ENCODE measurements at regions not wholly inside any gene's neighbourhood (a gene's known extent, or its start where the extent isn't known, plus 50 kb on each side); places are given as distances from the start of the nearest gene placed in this dataset.

GRCh38 chr2:30324245-30324908, 93.0 kb downstream of the LBH start:
- Histone ChIP-seq H3K9me3 (ENCODE audit: control insufficient read depth in 2 of 2, low read length in 2 of 2) (no peaks in the 10 kb centered on the region), H3K27ac (ENCODE audit: low read depth in 2 of 2, low read length in 2 of 2) (no peak overlapping the region), H3K4me1 (ENCODE audit: control insufficient read depth in 2 of 2, insufficient read depth in 2 of 2, low read length in 2 of 2) (no peaks in the 10 kb centered on the region), H3K36me3 (ENCODE audit: control insufficient read depth in 2 of 2, insufficient read depth in 2 of 2, low read length in 2 of 2) (no peaks in the 10 kb centered on the region), H3K4me3 (ENCODE audit: low read length in 2 of 2) (no peak overlapping the region), H3K27me3 (ENCODE audit: control insufficient read depth in 2 of 2, insufficient read depth in 2 of 2, low read length in 2 of 2) (peaks cover 0 to 2% of the 10 kb centered on the region in 2 donors), H3K9ac (ENCODE audit: low read depth in 1 of 2, low read length in 2 of 2) (no peak overlapping the region)

- no peaks in the 10 kb centered on the region for H3K9me3 ChIP-seq (ENCODE audit: control insufficient read depth in 2 of 2, low read length in 2 of 2)
- no peak overlapping the region for H3K27ac ChIP-seq (ENCODE audit: low read depth in 2 of 2, low read length in 2 of 2)
- H3K4me1 ChIP-seq (ENCODE audit: control insufficient read depth in 2 of 2, insufficient read depth in 2 of 2, low read length in 2 of 2) = no peaks in the 10 kb centered on the region
- no peak overlapping the region for H3K4me3 ChIP-seq (ENCODE audit: low read length in 2 of 2)
- H3K9ac ChIP-seq (ENCODE audit: low read depth in 1 of 2, low read length in 2 of 2) = no peak overlapping the region
- H3K36me3 ChIP-seq (ENCODE audit: control insufficient read depth in 2 of 2, insufficient read depth in 2 of 2, low read length in 2 of 2) = no peaks in the 10 kb centered on the region
- peaks cover 0 to 2% of the 10 kb centered on the region in 2 donors for H3K27me3 ChIP-seq (ENCODE audit: control insufficient read depth in 2 of 2, insufficient read depth in 2 of 2, low read length in 2 of 2)
Measured at GRCh38 chr2:30325600-30326328, 94.4 kb downstream of the LBH start.

DNA sequence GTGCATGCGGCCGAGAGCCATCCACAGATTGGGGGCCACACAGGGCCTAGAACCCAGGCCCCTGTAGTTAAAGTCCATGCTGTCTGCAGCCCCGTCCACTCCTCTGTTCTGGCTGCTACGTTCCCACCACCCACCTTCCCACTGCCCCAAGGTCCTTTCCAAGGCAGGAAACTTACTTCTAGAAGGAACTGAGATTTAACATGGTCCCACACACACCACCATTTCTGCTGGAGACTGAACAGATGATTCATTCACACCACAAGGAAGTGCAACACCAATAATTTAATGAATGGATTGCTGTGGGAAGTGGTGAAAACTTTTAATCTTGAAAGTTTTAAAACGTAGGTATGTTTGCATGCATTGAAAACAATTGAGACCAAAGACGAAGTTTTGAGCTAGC, 95.2 kb downstream of the LBH start:
- Histone ChIP-seq H3K4me3 (ENCODE audit: low read length in 2 of 2) (no peak overlapping the region), H3K27me3 (ENCODE audit: control insufficient read depth in 2 of 2, insufficient read depth in 2 of 2, low read length in 2 of 2) (peaks cover 0 to 2% of the 10 kb centered on the region in 2 donors), H3K36me3 (ENCODE audit: control insufficient read depth in 2 of 2, insufficient read depth in 2 of 2, low read length in 2 of 2) (no peaks in the 10 kb centered on the region), H3K9ac (ENCODE audit: low read depth in 1 of 2, low read length in 2 of 2) (no peak overlapping the region), H3K4me1 (ENCODE audit: control insufficient read depth in 2 of 2, insufficient read depth in 2 of 2, low read length in 2 of 2) (no peaks in the 10 kb centered on the region), H3K9me3 (ENCODE audit: control insufficient read depth in 2 of 2, low read length in 2 of 2) (no peaks in the 10 kb centered on the region), H3K27ac (ENCODE audit: low read depth in 2 of 2, low read length in 2 of 2) (no peak overlapping the region)

GRCh38 chr2:30331038-30331437, 99.7 kb downstream of the LBH start:
- Histone ChIP-seq H3K36me3 (ENCODE audit: control insufficient read depth in 2 of 2, insufficient read depth in 2 of 2, low read length in 2 of 2) (no peaks in the 10 kb centered on the region), H3K4me3 (ENCODE audit: low read length in 2 of 2) (no peak overlapping the region), H3K27ac (ENCODE audit: low read depth in 2 of 2, low read length in 2 of 2) (no peak overlapping the region), H3K27me3 (ENCODE audit: control insufficient read depth in 2 of 2, insufficient read depth in 2 of 2, low read length in 2 of 2) (no peaks in the 10 kb centered on the region), H3K9me3 (ENCODE audit: control insufficient read depth in 2 of 2, low read length in 2 of 2) (no peaks in the 10 kb centered on the region), H3K4me1 (ENCODE audit: control insufficient read depth in 2 of 2, insufficient read depth in 2 of 2, low read length in 2 of 2) (peaks cover 4% of the 10 kb centered on the region in 2 donors), H3K9ac (ENCODE audit: low read depth in 1 of 2, low read length in 2 of 2) (no peak overlapping the region)

GRCh38 chr2:30331869-30332268, 100.5 kb downstream of the LBH start:
- peaks cover 7 to 12% of the 10 kb centered on the region in 2 donors for H3K4me1 ChIP-seq (ENCODE audit: control insufficient read depth in 2 of 2, insufficient read depth in 2 of 2, low read length in 2 of 2)

DNA sequence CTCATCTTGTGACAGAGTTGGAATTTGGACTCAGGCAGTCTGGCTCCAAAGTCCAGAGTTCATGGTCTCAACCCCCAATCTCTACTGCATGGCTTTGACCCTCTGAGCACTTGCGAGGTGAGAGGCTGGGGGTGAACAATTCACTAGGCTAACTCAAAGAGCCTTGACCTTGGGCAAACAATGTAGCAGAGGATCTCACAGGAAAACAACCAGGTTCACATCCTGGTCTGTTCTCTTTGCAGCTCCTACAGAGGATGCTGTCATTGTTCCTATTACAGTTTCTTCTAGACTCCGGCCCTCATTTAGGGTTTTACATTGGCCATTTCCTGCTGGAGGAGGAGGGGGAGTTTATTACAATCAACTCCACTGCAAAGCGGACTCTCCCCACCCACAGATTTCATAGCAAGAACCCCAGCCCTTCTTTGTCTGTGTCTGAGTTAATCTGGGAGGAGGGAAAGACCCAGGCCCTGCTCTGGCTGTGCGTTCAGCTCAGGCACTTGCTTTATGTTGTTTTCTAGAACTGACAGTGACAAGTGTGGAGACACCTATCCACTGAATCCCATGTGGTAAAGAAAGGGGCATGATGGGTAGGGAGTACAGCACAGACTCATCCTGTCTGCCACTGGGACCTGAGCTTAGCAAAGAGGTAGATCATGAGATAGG, 101.6 kb downstream of the LBH start:
- H3K4me1 ChIP-seq (ENCODE audit: control insufficient read depth in 2 of 2, insufficient read depth in 2 of 2, low read length in 2 of 2) = peaks cover 7 to 12% of the 10 kb centered on the region in 2 donors
- H3K9me3 ChIP-seq (ENCODE audit: control insufficient read depth in 2 of 2, low read length in 2 of 2) = no peaks in the 10 kb centered on the region
- H3K9ac ChIP-seq (ENCODE audit: low read depth in 1 of 2, low read length in 2 of 2) = no peak overlapping the region
- H3K4me3 ChIP-seq (ENCODE audit: low read length in 2 of 2) = no peak overlapping the region
- no peaks in the 10 kb centered on the region for H3K27me3 ChIP-seq (ENCODE audit: control insufficient read depth in 2 of 2, insufficient read depth in 2 of 2, low read length in 2 of 2)
- no peaks in the 10 kb centered on the region for H3K36me3 ChIP-seq (ENCODE audit: control insufficient read depth in 2 of 2, insufficient read depth in 2 of 2, low read length in 2 of 2)
- H3K27ac ChIP-seq (ENCODE audit: low read depth in 2 of 2, low read length in 2 of 2) = no peak overlapping the region

More at GRCh38 chr2:30331869-30332268, 100.5 kb downstream of the LBH start:
- no peaks in the 10 kb centered on the region for H3K36me3 ChIP-seq (ENCODE audit: control insufficient read depth in 2 of 2, insufficient read depth in 2 of 2, low read length in 2 of 2)
- no peaks in the 10 kb centered on the region for H3K27me3 ChIP-seq (ENCODE audit: control insufficient read depth in 2 of 2, insufficient read depth in 2 of 2, low read length in 2 of 2)
- H3K9me3 ChIP-seq (ENCODE audit: control insufficient read depth in 2 of 2, low read length in 2 of 2) = no peaks in the 10 kb centered on the region
- no peak overlapping the region for H3K4me3 ChIP-seq (ENCODE audit: low read length in 2 of 2)
- H3K9ac ChIP-seq (ENCODE audit: low read depth in 1 of 2, low read length in 2 of 2) = no peak overlapping the region
- H3K27ac ChIP-seq (ENCODE audit: low read depth in 2 of 2, low read length in 2 of 2) = no peak overlapping the region

DNA sequence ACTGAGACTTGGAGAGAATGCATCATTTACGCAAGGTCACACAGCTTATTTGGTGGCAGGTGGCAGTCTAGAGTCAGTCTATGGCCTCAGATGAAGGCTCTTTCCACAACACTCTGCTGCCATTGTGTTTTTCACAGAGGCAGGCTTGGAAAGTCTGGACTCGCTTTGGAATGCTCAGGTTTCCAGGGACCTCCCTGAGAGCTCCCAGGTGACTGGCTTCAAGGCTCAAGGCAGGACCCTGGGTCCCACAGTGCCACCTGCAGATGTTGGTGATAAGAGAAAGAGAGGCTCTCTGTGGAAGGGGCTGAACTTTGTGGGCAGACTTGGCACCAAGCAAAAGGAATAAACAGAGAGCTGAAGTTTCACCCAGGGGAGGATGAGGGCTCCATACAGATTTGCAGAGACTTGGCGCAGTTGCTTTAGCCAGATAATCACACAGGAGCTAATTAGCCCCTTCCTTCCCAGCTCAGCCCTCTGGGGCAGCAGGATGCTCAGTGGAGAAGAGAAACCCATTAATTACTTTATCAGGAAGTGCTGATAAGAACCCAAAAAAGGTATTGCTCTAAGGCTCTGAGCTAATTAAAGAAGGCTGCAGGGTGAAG, 103.5 kb downstream of the LBH start:
- H3K27me3 ChIP-seq (ENCODE audit: control insufficient read depth in 2 of 2, insufficient read depth in 2 of 2, low read length in 2 of 2) = no peaks in the 10 kb centered on the region
- no peak overlapping the region for H3K4me3 ChIP-seq (ENCODE audit: low read length in 2 of 2)
- peaks cover 7 to 12% of the 10 kb centered on the region in 2 donors for H3K4me1 ChIP-seq (ENCODE audit: control insufficient read depth in 2 of 2, insufficient read depth in 2 of 2, low read length in 2 of 2)
- H3K36me3 ChIP-seq (ENCODE audit: control insufficient read depth in 2 of 2, insufficient read depth in 2 of 2, low read length in 2 of 2) = no peaks in the 10 kb centered on the region
- no peaks in the 10 kb centered on the region for H3K9me3 ChIP-seq (ENCODE audit: control insufficient read depth in 2 of 2, low read length in 2 of 2)
- H3K9ac ChIP-seq (ENCODE audit: low read depth in 1 of 2, low read length in 2 of 2) = no peak overlapping the region
- no peak overlapping the region for H3K27ac ChIP-seq (ENCODE audit: low read depth in 2 of 2, low read length in 2 of 2)

DNA sequence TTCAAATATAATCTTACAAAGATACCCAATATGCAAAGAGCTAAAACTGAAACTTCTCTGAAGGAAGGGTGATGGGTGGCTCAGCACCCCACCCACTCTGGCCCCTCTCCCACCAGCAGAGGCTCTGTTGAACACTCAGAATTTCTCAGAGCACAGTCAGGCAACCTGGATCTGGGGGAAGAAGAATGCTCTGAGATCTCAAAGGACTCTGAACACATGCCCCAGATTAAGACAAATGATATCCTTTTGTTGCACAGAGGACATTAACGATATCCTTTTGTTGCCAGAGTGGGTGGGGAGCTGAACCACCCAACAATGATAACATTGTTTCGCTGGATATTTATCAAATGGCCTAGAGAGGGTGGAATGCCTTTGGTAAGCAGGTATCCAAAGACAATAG, 104.8 kb downstream of the LBH start:
- H3K27ac ChIP-seq (ENCODE audit: low read depth in 2 of 2, low read length in 2 of 2) = peak overlapping the region; percentile 59 to 66
- H3K27me3 ChIP-seq (ENCODE audit: control insufficient read depth in 2 of 2, insufficient read depth in 2 of 2, low read length in 2 of 2) = no peaks in the 10 kb centered on the region
- no peaks in the 10 kb centered on the region for H3K9me3 ChIP-seq (ENCODE audit: control insufficient read depth in 2 of 2, low read length in 2 of 2)
- H3K36me3 ChIP-seq (ENCODE audit: control insufficient read depth in 2 of 2, insufficient read depth in 2 of 2, low read length in 2 of 2) = no peaks in the 10 kb centered on the region
- H3K4me3 ChIP-seq (ENCODE audit: low read length in 2 of 2) = no peak overlapping the region
- no peak overlapping the region for H3K9ac ChIP-seq (ENCODE audit: low read depth in 1 of 2, low read length in 2 of 2)
- H3K4me1 ChIP-seq (ENCODE audit: control insufficient read depth in 2 of 2, insufficient read depth in 2 of 2, low read length in 2 of 2) = peaks cover 7 to 12% of the 10 kb centered on the region in 2 donors

DNA sequence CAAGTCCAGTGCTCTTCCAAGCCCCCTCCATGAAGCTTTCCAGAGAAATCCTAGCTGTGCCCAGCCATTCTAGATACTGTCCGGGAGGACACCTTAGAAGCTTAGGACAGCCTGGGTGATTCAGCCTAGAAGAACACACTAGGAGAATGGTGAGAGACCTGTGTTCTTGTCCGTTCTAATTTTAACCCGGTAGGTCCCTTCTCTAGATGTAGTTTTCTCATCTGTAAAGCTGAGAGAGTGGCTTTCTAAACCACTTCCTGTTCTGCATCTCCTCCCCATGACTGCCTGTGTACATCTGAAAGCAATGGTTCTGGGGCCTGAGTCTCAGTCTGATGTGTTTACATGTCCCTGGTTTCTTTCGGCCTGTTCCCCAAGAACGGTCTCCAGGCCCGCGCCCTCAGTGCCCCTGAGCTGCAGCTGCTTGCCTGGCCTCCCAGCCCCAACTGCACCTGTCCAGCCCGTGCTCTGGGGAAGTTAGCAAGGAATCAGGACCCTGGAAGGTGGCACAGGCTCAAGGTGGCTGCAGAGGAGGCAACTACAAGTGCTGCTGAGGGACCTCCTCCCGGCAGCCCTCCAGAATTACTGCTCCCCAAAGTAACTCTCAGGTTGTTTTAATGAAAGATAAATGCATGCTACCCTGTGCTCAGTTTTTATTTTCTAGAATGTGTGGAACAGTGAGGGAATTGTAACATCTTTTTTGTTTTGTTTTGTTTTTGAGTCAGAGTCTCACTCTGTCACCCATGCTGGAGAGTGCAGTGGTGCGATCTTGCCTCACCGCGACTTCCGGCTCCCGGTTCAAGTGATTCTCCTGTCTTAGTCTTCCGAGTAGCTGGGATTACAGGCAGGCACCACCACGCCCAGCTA, 105.9 kb downstream of the LBH start:
- Histone ChIP-seq H3K27ac (ENCODE audit: low read depth in 2 of 2, low read length in 2 of 2) (peak overlapping the region; percentile 66 to 74), H3K9ac (ENCODE audit: low read depth in 1 of 2, low read length in 2 of 2) (no peak overlapping the region), H3K4me3 (ENCODE audit: low read length in 2 of 2) (no peak overlapping the region), H3K4me1 (ENCODE audit: control insufficient read depth in 2 of 2, insufficient read depth in 2 of 2, low read length in 2 of 2) (peaks cover 7 to 12% of the 10 kb centered on the region in 2 donors), H3K27me3 (ENCODE audit: control insufficient read depth in 2 of 2, insufficient read depth in 2 of 2, low read length in 2 of 2) (no peaks in the 10 kb centered on the region), H3K36me3 (ENCODE audit: control insufficient read depth in 2 of 2, insufficient read depth in 2 of 2, low read length in 2 of 2) (no peaks in the 10 kb centered on the region), H3K9me3 (ENCODE audit: control insufficient read depth in 2 of 2, low read length in 2 of 2) (no peaks in the 10 kb centered on the region)

Data from mucosa of rectum (tissue), 2 donors.